ENCODE measurements at regions not wholly inside any gene's neighbourhood (a gene's known extent, or its start where the extent isn't known, plus 50 kb on each side); places are given as distances from the start of the nearest gene placed in this dataset.

GRCh38 chr11:91798240-91798639 lies 426.4 kb upstream of the FAT3 start:
- no peak for TF ChIP-seq CTCF (conservative IDR thresholded peaks at IDR 0.05; ENCODE audit: low read depth, low read length)
- TF ChIP-seq EZH2 (IDR thresholded peaks at IDR 0.05; ENCODE audit: borderline replicate concordance, low read depth, low read length, poor library complexity, severe bottlenecking): no peak
